GM06990 (cell line): ENCODE measurements at regions not wholly inside any gene's neighbourhood (a gene's known extent, or its start where the extent isn't known, plus 50 kb on each side); places are given as distances from the start of the nearest gene placed in this dataset.

ENCODE experiments used
- DNase-seq: peaks from one replicate; pipeline ENCODE4 v3.0.0-alpha.2; 2011; ENCODE audit not compliant: insufficient read length; ENCODE audit errors: extremely low read depth
- H3K27me3 ChIP-seq: replicated peaks from 2 replicates; pipeline ENCODE4 v1.6.0; 2011; ENCODE audit warnings: low read length; ENCODE audit not compliant: control insufficient read depth, insufficient read depth
- H3K36me3 ChIP-seq: 2 replicates; pipeline ENCODE4 v1.5.1; 2011; ENCODE audit warnings: low read length; ENCODE audit not compliant: control insufficient read depth, insufficient read depth
- H3K4me3 ChIP-seq: replicated peaks from 2 replicates; pipeline ENCODE4 v1.5.1; 2011; ENCODE audit warnings: low read depth, mild to moderate bottlenecking, control low read depth, low read length
- TF ChIP-seq, protein P1 (sequence below): IDR thresholded peaks from 2 replicates; pipeline ENCODE4 v1.5.1; 2011; ENCODE audit warnings: low read length, control low read depth, mild to moderate bottlenecking, inconsistent platforms; ENCODE audit not compliant: insufficient read depth, poor library complexity, severe bottlenecking

DNA sequence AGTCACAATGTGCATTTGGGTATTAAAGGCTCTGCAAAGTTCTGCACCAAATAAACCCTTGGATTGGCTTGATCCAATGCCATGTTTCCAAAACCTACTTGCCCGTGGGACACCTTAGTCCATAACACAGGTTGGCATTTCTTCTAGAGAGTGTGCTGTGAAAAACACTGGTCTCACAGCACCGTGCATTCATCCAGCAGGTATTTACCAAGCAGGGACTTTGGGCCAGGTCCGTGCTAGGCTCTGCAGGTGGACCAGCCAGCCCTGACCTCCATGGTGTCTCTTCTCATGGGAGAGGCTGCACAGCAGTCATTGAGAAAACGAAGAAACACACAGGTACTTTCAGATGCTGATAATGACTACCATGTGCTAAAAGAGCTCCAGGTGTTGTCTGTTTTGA is 112.6 kb downstream of the CDH26 start:
- TF ChIP-seq, protein P1, sequence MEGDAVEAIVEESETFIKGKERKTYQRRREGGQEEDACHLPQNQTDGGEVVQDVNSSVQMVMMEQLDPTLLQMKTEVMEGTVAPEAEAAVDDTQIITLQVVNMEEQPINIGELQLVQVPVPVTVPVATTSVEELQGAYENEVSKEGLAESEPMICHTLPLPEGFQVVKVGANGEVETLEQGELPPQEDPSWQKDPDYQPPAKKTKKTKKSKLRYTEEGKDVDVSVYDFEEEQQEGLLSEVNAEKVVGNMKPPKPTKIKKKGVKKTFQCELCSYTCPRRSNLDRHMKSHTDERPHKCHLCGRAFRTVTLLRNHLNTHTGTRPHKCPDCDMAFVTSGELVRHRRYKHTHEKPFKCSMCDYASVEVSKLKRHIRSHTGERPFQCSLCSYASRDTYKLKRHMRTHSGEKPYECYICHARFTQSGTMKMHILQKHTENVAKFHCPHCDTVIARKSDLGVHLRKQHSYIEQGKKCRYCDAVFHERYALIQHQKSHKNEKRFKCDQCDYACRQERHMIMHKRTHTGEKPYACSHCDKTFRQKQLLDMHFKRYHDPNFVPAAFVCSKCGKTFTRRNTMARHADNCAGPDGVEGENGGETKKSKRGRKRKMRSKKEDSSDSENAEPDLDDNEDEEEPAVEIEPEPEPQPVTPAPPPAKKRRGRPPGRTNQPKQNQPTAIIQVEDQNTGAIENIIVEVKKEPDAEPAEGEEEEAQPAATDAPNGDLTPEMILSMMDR, result no peak
- no peak for DNase-seq
- no peaks in the 10 kb centered on the region for H3K27me3 ChIP-seq
- no peaks in the 10 kb centered on the region for H3K36me3 ChIP-seq
- no peak overlapping the region for H3K4me3 ChIP-seq

DNA sequence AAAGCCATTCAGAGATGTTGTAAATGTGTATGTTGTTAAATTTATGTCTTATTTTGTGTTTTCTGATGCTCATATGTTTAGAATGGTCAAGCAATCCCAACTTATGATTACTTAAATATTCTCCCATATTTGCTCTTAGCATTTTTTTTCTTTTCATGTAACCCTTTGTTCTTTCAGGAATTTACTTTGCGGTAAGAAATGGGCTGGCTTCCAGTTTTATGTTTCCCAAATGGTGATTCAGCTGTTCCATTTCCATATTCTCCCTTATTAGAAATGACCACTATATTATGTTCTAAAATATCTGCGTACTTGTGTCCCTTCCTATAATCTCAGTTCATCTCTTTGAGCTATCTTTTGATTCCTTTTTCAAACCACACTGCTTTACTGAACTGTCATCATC is 113.7 kb downstream of the CDH26 start:
- TF ChIP-seq, protein P1, result no peak
- H3K36me3 ChIP-seq, result no peaks in the 10 kb centered on the region
- no peak overlapping the region for H3K4me3 ChIP-seq
- no peak for DNase-seq
- H3K27me3 ChIP-seq, result no peaks in the 10 kb centered on the region

DNA sequence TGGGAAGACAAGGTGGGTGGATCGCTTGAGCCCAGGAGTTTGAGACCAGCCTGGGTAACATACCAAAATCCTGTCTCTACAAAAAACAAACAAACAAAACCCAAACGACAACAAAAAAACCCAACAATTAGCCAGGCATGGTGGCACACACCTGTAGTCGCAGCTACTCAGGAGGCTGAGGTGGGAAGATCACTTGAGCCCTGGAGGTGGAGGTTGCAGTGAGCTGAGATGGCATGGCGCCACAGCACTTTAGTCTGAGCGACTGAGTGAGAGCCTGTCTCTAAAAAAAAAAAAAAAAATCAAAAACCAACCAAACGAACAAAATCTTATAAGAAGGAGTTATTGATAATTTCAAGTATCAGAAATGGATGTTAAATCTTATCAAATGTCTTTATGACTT is 114.9 kb downstream of the CDH26 start:
- Histone ChIP-seq H3K4me3 (no peak overlapping the region), H3K27me3 (no peaks in the 10 kb centered on the region), H3K36me3 (no peaks in the 10 kb centered on the region)
- DNase-seq, result no peak
- TF ChIP-seq, protein P1, result no peak

DNA sequence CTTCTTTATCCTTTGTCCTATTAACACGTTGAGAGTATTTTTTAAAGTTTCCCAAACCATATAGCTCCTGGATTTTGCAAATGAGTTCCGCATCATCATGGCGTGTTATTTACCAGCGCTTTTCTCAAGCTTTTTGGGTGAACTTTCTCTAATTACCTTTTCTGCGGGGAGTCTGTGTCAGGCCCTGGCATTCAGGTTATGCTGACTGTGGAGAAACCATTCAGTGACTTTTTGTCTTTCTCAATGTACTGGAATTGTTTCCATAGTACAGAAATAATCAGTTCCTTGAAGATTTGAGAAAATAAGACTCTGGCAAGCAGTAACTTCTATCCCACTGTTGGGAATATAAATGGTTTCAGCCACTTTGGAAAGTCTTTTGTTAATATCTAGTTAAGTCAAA is 115.3 kb downstream of the CDH26 start:
- DNase-seq, result no peak
- no peaks in the 10 kb centered on the region for H3K27me3 ChIP-seq
- H3K4me3 ChIP-seq, result no peak overlapping the region
- TF ChIP-seq, protein P1, result no peak
- no peaks in the 10 kb centered on the region for H3K36me3 ChIP-seq

DNA sequence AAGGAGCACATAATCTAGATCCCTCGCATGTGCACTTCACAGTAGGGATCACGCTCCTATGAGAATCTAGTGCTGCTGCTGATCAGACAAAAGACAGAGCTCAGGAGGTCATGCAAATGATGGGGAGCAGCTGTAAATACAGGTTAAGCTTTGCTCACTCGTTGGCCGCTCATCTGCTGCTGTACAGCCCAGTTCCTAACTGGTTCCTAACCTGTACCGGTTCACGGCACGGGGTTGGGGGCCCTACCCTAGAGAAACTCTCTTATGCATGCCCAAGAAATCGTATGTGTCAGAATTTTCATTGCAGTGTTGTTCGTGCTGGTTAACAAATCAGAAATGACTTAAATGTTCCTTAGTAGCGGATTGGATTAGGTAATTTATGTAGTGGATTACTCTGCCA is 116.1 kb downstream of the CDH26 start:
- DNase-seq, result no peak
- Histone ChIP-seq H3K36me3 (no peaks in the 10 kb centered on the region), H3K27me3 (no peaks in the 10 kb centered on the region), H3K4me3 (no peak overlapping the region)
- TF ChIP-seq, protein P1, result no peak
